Prostate gland (tissue), 2 donors: ENCODE measurements at regions not wholly inside any gene's neighbourhood (a gene's known extent, or its start where the extent isn't known, plus 50 kb on each side); places are given as distances from the start of the nearest gene placed in this dataset.

Source experiments
- DNase-seq: peaks from one replicate; pipeline ENCODE4 v3.0.0-alpha.2; 2019; ENCODE audit warnings: low spot score
- H3K27ac ChIP-seq, 2 donors: fragments of 200-600 bp; sonication (generic); 2 replicates each; pipeline ENCODE4 v1.5.1; 2017 to 2019
- H3K27me3 ChIP-seq: fragments of 200-600 bp; sonication (generic); replicated peaks from 2 replicates; pipeline ENCODE4 v1.5.1; 2019; ENCODE audit not compliant: insufficient read depth
- H3K36me3 ChIP-seq, 2 donors: fragments of 200-600 bp; sonication (generic); 1 replicate in 1 of 2; 2 replicates in 1 of 2; pipeline versions ENCODE4 v1.5.1 to v1.8.1; 2017 to 2019
- H3K4me1 ChIP-seq: fragments of 200-600 bp; sonication (generic); replicated peaks from 2 replicates; pipeline ENCODE4 v1.5.1; 2019
- H3K4me3 ChIP-seq, 2 donors: fragments of 200-600 bp; sonication (generic); 2 replicates each; pipeline ENCODE4 v1.5.1; 2017 to 2019
- H3K9me3 ChIP-seq: fragments of 200-600 bp; sonication (generic); 2 replicates; pipeline ENCODE4 v1.5.1; 2017
- CTCF ChIP-seq, 4 experiments: fragments of 200-600 bp in 2 of 4; fragments of 450-650 bp in 2 of 4; sonication (generic) in 2 of 4; IDR thresholded peaks; 1 replicate in 3 of 4; 2 replicates in 1 of 4; pipeline ENCODE4 v1.5.1; 2016 to 2019; ENCODE audit warnings: antibody characterized with exemption in 4 of 4, mild to moderate bottlenecking in 2 of 4, moderate library complexity in 2 of 4
- POLR2A ChIP-seq: fragments of 450-650 bp; IDR thresholded peaks from one replicate; pipeline ENCODE4 v1.6.1; 2016; ENCODE audit warnings: antibody characterized with exemption, mild to moderate bottlenecking
- POLR2AphosphoS5 ChIP-seq: sonication (generic); formaldehyde crosslinking; IDR thresholded peaks from one replicate; pipeline ENCODE4 v1.6.1; 2017; ENCODE audit warnings: antibody characterized with exemption
- WGBS: methylation state at CpG from one replicate; pipeline ENCODE4 v1.1.5; 2018; 5-methylcytosine and 5-hydroxymethylcytosine counted together
- intact Hi-C: fragments of 100-400 bp; cut with DNase I; formaldehyde crosslinking; loops from one replicate; pipeline ENCODE4 v1.14.2; 2022

GRCh38 chr4:22336822-22337221 is 179.0 kb downstream of the ADGRA3 start:
- no peak for DNase-seq
- Histone ChIP-seq H3K27ac (no peak overlapping the region), H3K36me3 (no peaks in the 10 kb centered on the region), H3K4me1 (no peaks in the 10 kb centered on the region), H3K27me3 (no peaks in the 10 kb centered on the region), H3K9me3 (no peaks in the 10 kb centered on the region), H3K4me3 (no peak overlapping the region)
- TF ChIP-seq CTCF (IDR thresholded peaks at IDR 0.05) (no peak), POLR2A (no peak)
- 96% methylated on average over 6 of the region's 6 CpGs for WGBS
- intact Hi-C loops: no loop called here

GRCh38 chr4:22334155-22334554 is 181.7 kb downstream of the ADGRA3 start:
- Histone ChIP-seq H3K4me1 (no peaks in the 10 kb centered on the region), H3K4me3 (no peak overlapping the region), H3K36me3 (no peaks in the 10 kb centered on the region), H3K27me3 (no peaks in the 10 kb centered on the region), H3K27ac (no peak overlapping the region), H3K9me3 (no peaks in the 10 kb centered on the region)
- 95% methylated on average over 2 of the region's 2 CpGs for WGBS
- DNase-seq: no peak
- TF ChIP-seq CTCF (IDR thresholded peaks at IDR 0.05) (no peak), POLR2A (no peak), POLR2AphosphoS5 (no peak)
- intact Hi-C loops: no loop called here

GRCh38 chr4:22324422-22324821 is 191.4 kb downstream of the ADGRA3 start:
- Histone ChIP-seq H3K4me1 (no peaks in the 10 kb centered on the region), H3K4me3 (no peak overlapping the region), H3K36me3 (no peaks in the 10 kb centered on the region), H3K27me3 (no peaks in the 10 kb centered on the region), H3K27ac (no peak overlapping the region), H3K9me3 (no peaks in the 10 kb centered on the region)
- intact Hi-C loops: no loop called here
- DNase-seq: no peak
- WGBS: 93% methylated on average over 1 of the region's 1 CpG
- TF ChIP-seq POLR2A (no peak), POLR2AphosphoS5 (no peak)

- intact Hi-C loops: no loop called here
- TF ChIP-seq POLR2AphosphoS5 (no peak), CTCF (IDR thresholded peaks at IDR 0.05) (no peak), POLR2A (no peak)
- Histone ChIP-seq H3K9me3 (no peaks in the 10 kb centered on the region), H3K36me3 (no peaks in the 10 kb centered on the region), H3K4me3 (no peak overlapping the region), H3K4me1 (no peaks in the 10 kb centered on the region), H3K27me3 (no peaks in the 10 kb centered on the region), H3K27ac (no peak overlapping the region)
- DNase-seq: no peak
- WGBS: 82% methylated on average over 2 of the region's 2 CpGs
Observed at GRCh38 chr4:22323691-22324090, 192.2 kb downstream of the ADGRA3 start.

- Histone ChIP-seq H3K4me3 (no peak overlapping the region), H3K36me3 (no peaks in the 10 kb centered on the region), H3K27me3 (no peaks in the 10 kb centered on the region), H3K9me3 (no peaks in the 10 kb centered on the region), H3K4me1 (no peaks in the 10 kb centered on the region), H3K27ac (no peak overlapping the region)
- no peak for DNase-seq
- 46% methylated on average over 1 of the region's 1 CpG for WGBS
- TF ChIP-seq POLR2A: no peak
- TF ChIP-seq POLR2AphosphoS5: no peak
- TF ChIP-seq CTCF (IDR thresholded peaks at IDR 0.05): no peak
- intact Hi-C loops: no loop called here
Observed at GRCh38 chr4:22322996-22323395, 192.9 kb downstream of the ADGRA3 start.
